PC-3 (cell line): ENCODE measurements at regions not wholly inside any gene's neighbourhood (a gene's known extent, or its start where the extent isn't known, plus 50 kb on each side); places are given as distances from the start of the nearest gene placed in this dataset.

Experiments used
- CTCF ChIP-seq: fragments of 300-600 bp; sonication (generic); conservative IDR thresholded peaks from 2 replicates; pipeline ENCODE4 v1.5.1; 2017; ENCODE audit warnings: antibody characterized with exemption, low read depth, mild to moderate bottlenecking, low read length
- EZH2 ChIP-seq: fragments of 300-600 bp; sonication (generic); IDR thresholded peaks from one replicate; pipeline ENCODE4 v1.6.1; 2017; ENCODE audit warnings: antibody characterized with exemption, mild to moderate bottlenecking, low read length; ENCODE audit not compliant: unreplicated experiment
- EZH2phosphoT487 ChIP-seq: fragments of 300-600 bp; sonication (generic); IDR thresholded peaks from 2 replicates; pipeline ENCODE4 v1.6.1; 2018; ENCODE audit warnings: mild to moderate bottlenecking, antibody characterized with exemption, low read length, borderline replicate concordance

GRCh38 chr11:127425281-127425680 is 424.7 kb upstream of the KIRREL3 start:
- TF ChIP-seq CTCF = no peak
- TF ChIP-seq EZH2 = no peak
- TF ChIP-seq EZH2phosphoT487 = no peak
